ENCODE measurements at regions not wholly inside any gene's neighbourhood (a gene's known extent, or its start where the extent isn't known, plus 50 kb on each side); places are given as distances from the start of the nearest gene placed in this dataset.

DNA sequence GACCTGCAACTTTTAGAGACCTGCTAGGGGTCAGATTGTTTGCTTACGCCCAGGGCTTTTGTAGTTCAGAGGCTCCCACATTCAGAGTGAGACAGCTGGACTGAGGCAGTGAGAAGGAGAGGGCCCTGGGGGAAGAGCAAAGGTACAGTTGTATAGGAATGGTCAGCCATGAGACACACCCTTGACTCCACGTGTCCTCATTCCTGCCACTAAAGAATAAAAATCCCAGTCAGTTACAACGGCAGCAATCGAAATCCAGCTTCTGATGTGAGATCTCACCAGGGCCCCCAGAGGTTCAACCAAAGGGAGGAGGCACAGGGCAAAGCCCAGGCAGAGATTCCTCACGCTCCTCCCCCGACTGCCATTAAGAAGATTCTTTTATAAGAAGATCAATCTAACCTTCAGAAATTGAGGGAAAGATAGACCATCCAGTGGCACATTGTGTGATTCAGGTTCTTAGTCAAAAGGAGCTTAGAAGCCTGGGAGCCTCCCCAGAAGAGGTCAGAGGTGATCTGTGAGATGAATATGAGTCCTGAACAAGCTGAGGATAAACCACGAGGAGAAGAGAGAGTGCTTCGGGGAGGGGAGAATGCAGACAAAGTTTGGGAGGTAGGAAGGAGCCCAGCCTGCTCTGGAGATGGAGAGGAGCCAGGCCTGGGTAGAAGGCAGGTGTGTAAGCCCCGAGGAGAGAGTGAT lies 317.0 kb downstream of the CYP26B1 start:
- TF ChIP-seq DPF2 (IDR thresholded peaks at IDR 0.05) (no peak), CEBPB (tag; IDR thresholded peaks at IDR 0.05) (no peak), SP1 (CRISPR knock-in tag; IDR thresholded peaks at IDR 0.05) (no peak), SMAD1 (IDR thresholded peaks at IDR 0.05; ENCODE audit: low read depth, low read length, partially characterized antibody) (no peak), EP300 (IDR thresholded peaks at IDR 0.05; ENCODE audit: low read length) (no peak), POLR2A (conservative IDR thresholded peaks at IDR 0.05) (no peak), POLR2AphosphoS2 (IDR thresholded peaks at IDR 0.05; ENCODE audit: low read length) (no peak), KDM4B (IDR thresholded peaks at IDR 0.05; ENCODE audit: borderline replicate concordance in 2 of 2, low read depth in 1 of 2) (no peak), ZNF217 (CRISPR knock-in tag; IDR thresholded peaks at IDR 0.05) (no peak)
- TF ChIP-seq, protein P1, sequence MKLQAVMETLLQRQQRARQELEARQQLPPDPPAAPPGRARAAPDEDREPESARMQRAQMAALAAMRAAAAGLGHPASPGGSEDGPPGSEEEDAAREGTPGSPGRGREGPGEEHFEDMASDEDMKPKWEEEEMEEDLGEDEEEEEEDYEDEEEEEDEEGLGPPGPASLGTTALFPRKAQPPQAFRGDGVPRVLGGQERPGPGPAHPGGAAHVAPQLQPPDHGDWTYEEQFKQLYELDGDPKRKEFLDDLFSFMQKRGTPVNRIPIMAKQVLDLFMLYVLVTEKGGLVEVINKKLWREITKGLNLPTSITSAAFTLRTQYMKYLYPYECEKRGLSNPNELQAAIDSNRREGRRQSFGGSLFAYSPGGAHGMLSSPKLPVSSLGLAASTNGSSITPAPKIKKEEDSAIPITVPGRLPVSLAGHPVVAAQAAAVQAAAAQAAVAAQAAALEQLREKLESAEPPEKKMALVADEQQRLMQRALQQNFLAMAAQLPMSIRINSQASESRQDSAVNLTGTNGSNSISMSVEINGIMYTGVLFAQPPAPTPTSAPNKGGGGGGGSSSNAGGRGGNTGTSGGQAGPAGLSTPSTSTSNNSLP (IDR thresholded peaks at IDR 0.05; ENCODE audit: borderline replicate concordance, low read depth, low read length) = no peak
- TF ChIP-seq, protein P2, sequence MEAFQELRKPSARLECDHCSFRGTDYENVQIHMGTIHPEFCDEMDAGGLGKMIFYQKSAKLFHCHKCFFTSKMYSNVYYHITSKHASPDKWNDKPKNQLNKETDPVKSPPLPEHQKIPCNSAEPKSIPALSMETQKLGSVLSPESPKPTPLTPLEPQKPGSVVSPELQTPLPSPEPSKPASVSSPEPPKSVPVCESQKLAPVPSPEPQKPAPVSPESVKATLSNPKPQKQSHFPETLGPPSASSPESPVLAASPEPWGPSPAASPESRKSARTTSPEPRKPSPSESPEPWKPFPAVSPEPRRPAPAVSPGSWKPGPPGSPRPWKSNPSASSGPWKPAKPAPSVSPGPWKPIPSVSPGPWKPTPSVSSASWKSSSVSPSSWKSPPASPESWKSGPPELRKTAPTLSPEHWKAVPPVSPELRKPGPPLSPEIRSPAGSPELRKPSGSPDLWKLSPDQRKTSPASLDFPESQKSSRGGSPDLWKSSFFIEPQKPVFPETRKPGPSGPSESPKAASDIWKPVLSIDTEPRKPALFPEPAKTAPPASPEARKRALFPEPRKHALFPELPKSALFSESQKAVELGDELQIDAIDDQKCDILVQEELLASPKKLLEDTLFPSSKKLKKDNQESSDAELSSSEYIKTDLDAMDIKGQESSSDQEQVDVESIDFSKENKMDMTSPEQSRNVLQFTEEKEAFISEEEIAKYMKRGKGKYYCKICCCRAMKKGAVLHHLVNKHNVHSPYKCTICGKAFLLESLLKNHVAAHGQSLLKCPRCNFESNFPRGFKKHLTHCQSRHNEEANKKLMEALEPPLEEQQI (IDR thresholded peaks at IDR 0.05) = no peak
- TF ChIP-seq, protein P3, sequence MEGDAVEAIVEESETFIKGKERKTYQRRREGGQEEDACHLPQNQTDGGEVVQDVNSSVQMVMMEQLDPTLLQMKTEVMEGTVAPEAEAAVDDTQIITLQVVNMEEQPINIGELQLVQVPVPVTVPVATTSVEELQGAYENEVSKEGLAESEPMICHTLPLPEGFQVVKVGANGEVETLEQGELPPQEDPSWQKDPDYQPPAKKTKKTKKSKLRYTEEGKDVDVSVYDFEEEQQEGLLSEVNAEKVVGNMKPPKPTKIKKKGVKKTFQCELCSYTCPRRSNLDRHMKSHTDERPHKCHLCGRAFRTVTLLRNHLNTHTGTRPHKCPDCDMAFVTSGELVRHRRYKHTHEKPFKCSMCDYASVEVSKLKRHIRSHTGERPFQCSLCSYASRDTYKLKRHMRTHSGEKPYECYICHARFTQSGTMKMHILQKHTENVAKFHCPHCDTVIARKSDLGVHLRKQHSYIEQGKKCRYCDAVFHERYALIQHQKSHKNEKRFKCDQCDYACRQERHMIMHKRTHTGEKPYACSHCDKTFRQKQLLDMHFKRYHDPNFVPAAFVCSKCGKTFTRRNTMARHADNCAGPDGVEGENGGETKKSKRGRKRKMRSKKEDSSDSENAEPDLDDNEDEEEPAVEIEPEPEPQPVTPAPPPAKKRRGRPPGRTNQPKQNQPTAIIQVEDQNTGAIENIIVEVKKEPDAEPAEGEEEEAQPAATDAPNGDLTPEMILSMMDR (IDR thresholded peaks at IDR 0.05 in 2 of 3, conservative IDR thresholded peaks at IDR 0.05 in 1 of 3; ENCODE audit: insufficient read depth in 2 of 3, low read depth in 1 of 3, low read length in 3 of 3) = no peak
- TF ChIP-seq, protein P4, sequence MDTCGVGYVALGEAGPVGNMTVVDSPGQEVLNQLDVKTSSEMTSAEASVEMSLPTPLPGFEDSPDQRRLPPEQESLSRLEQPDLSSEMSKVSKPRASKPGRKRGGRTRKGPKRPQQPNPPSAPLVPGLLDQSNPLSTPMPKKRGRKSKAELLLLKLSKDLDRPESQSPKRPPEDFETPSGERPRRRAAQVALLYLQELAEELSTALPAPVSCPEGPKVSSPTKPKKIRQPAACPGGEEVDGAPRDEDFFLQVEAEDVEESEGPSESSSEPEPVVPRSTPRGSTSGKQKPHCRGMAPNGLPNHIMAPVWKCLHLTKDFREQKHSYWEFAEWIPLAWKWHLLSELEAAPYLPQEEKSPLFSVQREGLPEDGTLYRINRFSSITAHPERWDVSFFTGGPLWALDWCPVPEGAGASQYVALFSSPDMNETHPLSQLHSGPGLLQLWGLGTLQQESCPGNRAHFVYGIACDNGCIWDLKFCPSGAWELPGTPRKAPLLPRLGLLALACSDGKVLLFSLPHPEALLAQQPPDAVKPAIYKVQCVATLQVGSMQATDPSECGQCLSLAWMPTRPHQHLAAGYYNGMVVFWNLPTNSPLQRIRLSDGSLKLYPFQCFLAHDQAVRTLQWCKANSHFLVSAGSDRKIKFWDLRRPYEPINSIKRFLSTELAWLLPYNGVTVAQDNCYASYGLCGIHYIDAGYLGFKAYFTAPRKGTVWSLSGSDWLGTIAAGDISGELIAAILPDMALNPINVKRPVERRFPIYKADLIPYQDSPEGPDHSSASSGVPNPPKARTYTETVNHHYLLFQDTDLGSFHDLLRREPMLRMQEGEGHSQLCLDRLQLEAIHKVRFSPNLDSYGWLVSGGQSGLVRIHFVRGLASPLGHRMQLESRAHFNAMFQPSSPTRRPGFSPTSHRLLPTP (IDR thresholded peaks at IDR 0.05; ENCODE audit: borderline replicate concordance, extremely low read depth, insufficient read length) = no peak

Measured in K562 (cell line).